ENCODE measurements at regions not wholly inside any gene's neighbourhood (a gene's known extent, or its start where the extent isn't known, plus 50 kb on each side); places are given as distances from the start of the nearest gene placed in this dataset.

- no peak for DNase-seq (ENCODE audit: low read depth)
- TF ChIP-seq CTCF (IDR thresholded peaks at IDR 0.05; ENCODE audit: insufficient read depth, low read depth, low read length) = no peak
- no peak overlapping the region for H3K4me3 ChIP-seq (ENCODE audit: low read depth, low read length)
These were observed 196.6 kb upstream of the BCL6 start for GRCh38 chr3:187941848-187942194.

DNA sequence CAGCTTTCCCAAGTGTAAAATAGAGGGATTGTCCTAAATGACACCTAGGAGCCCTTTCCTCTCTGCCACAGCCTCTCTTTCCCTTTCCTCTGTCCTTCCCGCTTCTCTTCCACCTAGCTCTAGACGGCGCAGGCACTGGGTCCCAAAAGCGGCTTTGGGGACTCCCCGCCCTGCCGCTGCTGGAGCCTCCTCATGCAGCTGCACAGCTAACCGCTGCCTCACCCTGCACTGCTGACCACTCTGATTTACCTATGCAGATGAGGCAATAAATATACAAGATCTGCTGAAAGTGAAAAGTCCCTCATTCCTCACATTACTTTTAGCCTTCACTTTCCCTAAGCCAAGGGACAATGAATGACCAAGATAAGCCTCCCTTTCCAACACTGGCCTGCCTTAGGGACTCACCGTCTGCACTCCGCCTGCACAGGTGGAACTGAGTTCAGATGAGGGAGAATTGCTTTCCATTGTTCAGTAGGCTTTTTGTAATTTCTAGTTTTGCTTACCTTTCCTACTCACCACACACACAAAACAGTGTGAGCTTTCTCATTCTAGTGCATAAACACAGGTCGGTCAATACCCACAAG is 197.5 kb upstream of the BCL6 start:
- no peak overlapping the region for H3K4me3 ChIP-seq (ENCODE audit: low read depth, low read length)
- DNase-seq (ENCODE audit: low read depth) = no peak
- TF ChIP-seq CTCF (IDR thresholded peaks at IDR 0.05; ENCODE audit: insufficient read depth, low read depth, low read length) = no peak

- DNase-seq (ENCODE audit: low read depth) = no peak
- no peak for TF ChIP-seq CTCF (IDR thresholded peaks at IDR 0.05; ENCODE audit: insufficient read depth, low read depth, low read length)
- H3K4me3 ChIP-seq (ENCODE audit: low read depth, low read length) = no peak overlapping the region
These were observed 198.6 kb upstream of the BCL6 start for GRCh38 chr3:187943677-187944389.

- no peak for TF ChIP-seq CTCF (IDR thresholded peaks at IDR 0.05; ENCODE audit: insufficient read depth, low read depth, low read length)
- H3K4me3 ChIP-seq (ENCODE audit: low read depth, low read length) = no peak overlapping the region
- DNase-seq (ENCODE audit: low read depth) = no peak
These were observed 199.3 kb upstream of the BCL6 start for GRCh38 chr3:187944390-187945179.

GRCh38 chr3:187945374-187945773 is 200.1 kb upstream of the BCL6 start:
- no peak for TF ChIP-seq CTCF (IDR thresholded peaks at IDR 0.05; ENCODE audit: insufficient read depth, low read depth, low read length)
- DNase-seq (ENCODE audit: low read depth) = no peak
- H3K4me3 ChIP-seq (ENCODE audit: low read depth, low read length) = no peak overlapping the region

DNA sequence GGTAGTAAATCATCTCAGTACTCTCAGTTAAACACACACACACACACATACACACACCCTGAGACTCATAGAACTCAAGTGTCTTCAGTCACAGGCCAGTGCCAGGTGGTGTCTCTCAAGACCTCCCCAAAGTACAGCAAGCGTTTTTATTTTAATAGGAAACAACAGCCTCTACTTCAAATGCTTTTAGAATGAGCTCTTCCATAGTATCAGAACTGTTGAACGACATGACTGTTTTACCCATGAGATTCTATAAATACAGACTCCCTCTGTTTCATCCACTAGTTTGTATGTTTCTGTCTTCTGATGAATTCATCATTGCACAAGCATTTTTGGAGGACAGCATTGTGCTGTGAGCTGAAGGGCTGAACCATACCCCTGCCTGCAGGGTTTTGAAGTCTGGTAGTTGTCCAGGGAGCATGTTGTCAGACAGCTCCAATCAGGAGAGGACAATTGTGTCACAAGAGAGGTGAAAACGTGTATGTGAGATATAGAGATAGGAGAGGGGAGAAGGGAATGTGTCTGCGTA is 201.0 kb upstream of the BCL6 start:
- peak; percentile 51 for DNase-seq (ENCODE audit: low read depth)
- H3K4me3 ChIP-seq (ENCODE audit: low read depth, low read length) = no peak overlapping the region
- TF ChIP-seq CTCF (IDR thresholded peaks at IDR 0.05; ENCODE audit: insufficient read depth, low read depth, low read length) = no peak

Measured in fibroblast of villous mesenchyme (primary cell).